GM21737 (cell line): ENCODE measurements at regions not wholly inside any gene's neighbourhood (a gene's known extent, or its start where the extent isn't known, plus 50 kb on each side); places are given as distances from the start of the nearest gene placed in this dataset.

ENCODE experiments used
- ATAC-seq: cut with Tn5 transposase; IDR thresholded peaks from one replicate; pipeline ENCODE4 v1.9.1; 2021; ENCODE audit warnings: mild to moderate bottlenecking, moderate library complexity; ENCODE audit not compliant: unreplicated experiment

DNA sequence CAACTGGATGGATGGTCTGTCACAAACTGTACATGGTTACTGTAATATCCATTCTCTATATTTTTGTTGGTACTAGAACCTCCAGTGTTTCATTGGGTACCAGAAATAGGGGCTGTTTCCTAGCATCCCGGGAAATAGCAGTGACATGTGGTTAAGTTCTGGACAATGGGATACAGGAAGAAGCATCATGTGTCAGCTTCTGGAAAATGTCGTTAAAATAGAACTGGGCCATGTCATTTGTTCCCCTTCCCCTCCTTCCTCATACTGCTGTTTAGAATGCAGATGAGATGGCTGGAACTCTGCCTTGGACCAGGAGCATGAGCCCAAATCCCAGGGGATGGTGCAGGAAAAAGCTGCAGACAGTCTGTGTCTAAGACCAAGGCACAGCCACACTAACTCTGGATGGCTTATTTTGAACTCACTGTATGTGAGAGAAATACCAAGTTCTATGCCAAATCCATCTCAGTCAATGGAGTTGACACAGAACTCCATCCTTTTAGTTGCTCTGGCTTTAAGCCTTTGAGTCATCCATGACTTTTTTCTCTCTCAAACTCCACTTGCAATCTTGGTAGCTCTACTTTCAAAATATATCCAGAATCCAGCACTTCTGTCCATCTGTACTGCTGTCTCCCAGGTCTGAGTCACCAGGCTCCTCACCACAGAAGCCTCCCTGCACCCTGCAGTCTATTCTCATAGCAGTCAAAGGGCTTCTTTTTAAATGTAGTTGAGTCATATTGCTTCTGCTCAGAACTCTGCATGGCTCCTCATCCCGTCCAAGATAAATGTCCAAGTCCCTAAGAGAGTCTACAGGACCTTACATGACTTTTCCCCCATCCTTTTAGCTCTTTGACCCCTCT is 184.2 kb downstream of the NSG2 start:
- ATAC-seq: no peak

DNA sequence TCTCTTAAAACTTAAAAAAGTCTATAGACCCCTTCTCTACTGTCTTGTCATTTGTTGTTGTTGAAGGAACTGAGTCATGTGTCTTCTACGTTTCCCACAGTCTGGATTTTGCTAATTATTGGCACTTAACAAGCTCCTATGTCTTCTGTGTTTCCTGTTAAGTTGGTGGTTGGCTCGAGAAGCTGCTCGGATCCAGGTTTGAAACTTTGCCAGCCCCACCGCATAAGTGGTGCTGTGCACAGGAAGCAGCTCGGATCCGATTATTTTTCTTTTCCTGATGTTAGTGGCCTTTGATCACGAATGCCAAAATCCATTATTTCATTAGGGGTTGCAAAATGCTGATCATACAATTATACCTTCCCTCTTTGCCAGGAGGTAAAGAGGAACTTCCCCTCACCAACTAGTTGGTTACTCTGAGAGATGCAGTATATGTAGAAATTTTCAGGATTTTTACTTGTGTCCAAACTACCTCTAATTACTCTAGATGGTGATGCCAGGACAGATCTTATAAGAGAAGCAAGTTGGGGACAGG is 186.5 kb downstream of the NSG2 start:
- no peak for ATAC-seq

DNA sequence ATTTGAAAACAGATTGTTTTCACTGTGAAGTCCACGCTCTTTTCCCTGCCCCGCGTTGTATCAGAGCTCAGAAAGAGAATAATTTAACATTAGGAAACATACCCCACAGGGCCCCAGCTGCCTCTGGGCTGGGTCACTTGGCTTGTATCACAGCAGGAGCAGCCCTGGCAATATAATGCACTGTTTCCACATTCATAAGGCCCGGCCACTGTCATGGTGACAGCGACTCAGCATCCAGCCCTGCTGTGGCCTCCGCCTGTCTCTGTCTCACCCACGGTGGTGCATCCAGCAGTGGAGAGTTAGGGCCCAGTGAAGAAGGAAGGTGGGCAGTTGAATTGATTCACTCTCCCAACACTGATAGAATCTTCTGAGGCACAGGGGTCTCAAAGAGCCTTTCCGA is 188.9 kb downstream of the NSG2 start:
- ATAC-seq: no peak

DNA sequence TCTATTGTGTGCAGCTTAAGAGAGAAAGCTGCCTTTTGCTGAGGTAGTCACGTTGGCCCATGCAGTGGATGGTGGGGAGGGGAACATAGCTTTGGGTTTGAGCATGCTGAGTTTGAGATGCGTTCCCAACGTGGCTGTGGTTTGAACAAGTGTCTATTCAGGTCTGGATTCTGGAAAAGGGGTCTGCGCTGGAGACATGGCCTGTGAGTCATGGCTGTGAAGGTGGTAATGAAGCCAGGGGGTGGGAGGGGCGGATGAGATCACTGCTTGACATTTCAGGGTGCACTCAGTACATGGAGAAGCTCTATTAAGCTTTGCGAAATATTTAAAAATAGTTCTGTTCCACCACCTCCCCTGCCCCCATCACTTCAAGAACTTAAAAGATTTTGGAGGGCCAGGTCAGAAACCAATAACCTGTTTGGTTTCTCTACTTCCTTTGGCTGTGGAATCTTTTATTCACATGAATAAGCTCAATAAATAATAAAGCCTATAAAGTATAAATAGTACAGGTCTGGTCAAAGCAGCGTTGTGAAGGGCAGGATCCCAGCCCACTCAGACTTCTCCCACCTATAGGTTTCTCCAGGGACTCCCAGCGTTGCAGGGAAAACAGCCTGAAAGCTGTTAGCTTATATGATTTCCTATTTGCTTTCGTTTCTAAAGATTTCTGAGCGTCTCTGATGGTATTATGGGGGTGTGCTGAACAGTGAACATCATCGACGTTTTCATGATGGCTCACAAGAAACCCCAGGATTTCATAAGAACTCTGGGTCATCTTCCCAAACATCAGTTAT is 189.9 kb downstream of the NSG2 start:
- ATAC-seq: no peak

DNA sequence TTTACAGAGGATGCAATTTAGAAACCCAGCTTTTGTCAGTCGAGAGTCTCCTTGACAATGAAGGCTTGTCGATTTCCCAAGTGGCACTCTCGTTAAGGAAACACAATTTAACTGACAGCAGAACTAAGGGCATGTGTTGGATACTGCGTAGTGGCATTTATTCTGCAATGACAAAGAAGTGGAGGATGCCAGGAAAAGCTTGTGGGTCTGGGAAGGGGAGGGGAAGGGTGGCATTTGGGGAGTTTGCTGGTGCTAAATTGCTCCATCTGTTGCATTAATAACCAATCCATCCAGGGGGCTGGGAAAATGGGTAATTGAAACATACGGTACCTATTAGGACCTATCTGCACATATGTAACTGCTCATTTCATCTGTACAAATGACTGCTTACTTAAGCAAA is 190.6 kb downstream of the NSG2 start:
- ATAC-seq: no peak

DNA sequence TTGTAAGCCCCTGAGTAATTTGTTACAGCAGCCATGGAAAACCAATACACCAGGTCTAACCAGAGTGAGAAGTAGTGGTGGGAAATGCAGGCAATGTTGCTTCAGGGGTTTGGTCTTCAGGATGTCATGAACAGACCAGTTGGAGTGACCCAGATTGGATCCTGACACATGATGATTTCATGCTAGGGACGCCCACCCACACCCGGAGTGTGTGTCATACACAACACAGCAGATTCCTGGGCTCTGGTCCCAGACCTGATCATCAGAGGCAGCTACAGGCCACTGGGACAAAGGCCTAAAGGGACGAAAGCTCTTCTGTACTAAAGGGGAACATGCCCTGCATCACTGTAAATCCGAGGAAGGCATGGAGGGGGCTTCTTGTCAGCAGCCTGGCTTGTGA is 194.2 kb downstream of the NSG2 start:
- no peak for ATAC-seq

DNA sequence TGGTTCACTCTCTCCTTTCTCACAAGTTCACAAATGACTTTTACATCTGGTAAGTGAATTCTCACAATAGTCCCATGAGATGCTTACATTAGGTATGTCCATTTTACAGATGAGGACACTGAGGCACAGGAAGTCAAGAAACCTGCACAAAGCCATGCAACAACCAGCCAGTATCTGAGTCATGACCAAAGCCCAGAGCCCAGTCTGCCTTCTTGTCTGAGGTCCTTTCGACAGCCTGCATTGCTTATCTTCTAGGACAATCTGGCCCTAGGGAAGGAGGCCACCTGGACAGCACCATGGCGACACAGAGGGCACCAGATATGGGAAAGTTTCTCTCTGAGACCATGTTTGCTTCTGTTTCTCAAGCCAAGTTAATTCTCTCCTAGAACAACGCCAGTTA is 197.1 kb downstream of the NSG2 start:
- ATAC-seq: no peak

DNA sequence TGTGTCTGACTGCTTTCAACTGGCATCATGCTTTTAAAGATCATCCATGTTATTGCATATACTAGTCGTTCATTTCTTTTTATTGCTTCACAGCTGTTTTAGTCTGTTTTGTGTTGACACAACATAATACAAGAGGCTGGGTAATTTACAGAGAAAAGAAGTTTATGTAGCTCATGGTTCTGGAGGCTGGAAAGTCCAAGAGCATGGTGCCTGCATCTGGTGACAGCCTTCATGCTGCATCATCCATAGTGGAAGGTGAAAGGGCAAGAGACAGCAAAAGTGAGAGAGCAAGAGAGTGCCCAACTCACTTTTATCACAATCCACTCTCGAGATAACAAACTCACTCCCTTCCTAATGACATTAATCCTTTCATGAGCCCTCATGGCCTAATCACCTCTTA is 198.4 kb downstream of the NSG2 start:
- ATAC-seq: no peak

DNA sequence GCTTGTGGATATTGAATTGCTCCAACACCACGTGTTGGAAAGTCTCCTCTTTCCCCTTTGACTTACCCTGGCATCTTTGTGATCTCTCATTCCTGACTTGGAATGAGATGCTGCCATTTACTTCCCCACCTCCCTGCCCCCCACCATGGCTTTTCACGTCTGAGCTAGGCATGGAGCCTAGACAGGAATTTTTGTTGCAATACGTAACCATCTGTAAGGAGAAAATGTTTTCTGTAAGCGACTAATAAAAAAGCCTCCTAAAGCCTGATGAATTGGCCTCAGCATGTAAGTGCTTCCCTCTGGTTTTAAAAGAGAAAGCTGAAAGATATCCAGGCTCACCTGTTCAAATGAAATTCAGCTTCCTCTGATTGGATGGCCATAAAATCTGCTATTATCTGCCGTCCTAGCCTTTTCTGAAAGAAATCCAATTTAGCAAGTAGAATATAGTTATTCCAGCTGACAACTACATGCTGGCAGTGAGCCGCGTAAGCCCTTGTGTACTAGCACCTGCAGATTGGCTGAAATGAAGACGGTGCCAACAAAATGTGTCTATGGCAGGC is 200.1 kb downstream of the NSG2 start:
- ATAC-seq: no peak

DNA sequence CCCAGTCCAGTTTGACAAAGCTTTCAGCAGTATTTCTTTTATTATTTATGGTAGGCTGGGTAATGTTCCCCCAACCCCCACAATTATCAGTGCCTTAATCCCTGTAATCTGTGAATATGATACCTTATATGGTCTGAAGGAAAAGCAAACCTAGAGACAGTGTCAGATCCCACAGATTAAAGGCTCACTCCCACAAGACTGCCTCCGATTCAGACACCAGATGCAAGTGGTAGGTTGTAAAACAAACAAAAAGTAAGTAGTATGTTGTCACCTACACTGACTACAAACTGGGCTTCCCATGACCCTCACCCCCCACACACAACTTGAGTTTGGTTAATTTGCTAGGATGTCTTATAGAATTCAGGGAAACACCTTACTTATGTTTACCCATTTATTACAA is 201.2 kb downstream of the NSG2 start:
- ATAC-seq: no peak

DNA sequence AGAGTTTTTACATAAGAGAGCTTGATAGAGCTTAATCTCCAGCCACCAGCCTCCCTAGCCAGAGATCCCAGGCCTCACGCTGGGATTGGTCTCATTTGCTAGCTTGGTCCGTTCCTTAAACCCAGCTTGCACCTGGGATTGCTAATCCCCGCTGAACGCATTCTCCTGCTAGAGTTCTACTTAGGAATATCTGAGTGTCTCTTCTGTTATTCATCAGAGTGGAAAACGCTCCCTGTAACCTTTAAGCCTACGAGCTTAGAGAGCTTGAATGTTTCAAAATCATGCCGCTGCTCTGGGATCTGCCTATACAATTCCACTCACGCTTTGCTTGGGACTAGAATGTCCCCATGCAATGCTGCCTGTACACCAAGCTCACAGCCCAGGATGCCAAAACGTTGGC is 201.8 kb downstream of the NSG2 start:
- no peak for ATAC-seq

DNA sequence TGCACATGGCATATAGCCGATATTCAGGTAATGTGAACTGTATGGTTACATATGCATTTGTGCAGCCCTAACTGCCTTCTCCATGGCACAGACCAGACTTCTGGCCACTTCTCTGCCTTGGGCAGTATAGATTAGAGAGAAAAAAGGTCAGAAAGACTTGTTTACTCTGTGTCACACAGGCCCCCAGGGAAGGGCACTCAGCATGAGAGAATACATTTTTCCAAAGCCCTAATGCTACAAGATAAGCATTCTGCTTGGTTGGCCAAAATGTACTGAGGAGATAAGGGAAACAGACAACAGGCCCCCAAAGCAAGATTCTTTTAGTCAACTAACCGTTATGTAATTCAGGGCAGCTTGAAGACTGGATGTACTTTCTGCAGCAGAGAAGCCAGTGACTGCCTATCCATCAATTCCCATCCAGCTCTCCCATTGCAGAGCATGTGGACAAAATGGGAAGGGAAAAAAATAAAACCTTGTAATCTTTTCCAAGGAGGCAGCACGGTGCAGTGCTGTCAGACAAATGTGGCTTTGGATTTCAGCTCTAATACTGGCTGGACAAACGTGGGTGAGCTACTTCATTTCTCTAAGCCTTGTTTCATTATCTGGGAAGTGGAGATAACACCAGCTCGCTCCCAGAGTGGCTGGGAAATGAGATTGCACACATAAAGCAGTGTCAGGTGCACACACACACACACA is 205.9 kb downstream of the NSG2 start:
- no peak for ATAC-seq

DNA sequence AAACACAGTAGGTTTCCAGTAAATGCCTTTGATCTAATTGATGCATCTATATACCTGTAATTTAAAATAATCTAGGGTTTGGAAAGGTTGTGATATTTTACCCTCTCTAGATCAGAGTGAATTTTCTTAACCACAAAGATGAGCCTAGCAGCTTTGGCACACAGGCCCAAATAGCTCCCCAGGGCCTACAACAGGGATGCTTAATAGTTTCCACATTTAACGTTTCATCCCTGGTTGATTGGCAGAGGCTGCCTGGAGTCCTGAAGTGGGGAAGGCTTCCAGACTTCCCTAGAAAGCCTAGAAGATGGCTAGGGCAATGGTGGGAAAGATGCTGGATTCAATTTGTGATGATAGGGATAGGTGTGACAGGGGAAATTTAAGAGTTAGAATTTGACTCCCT is 206.6 kb downstream of the NSG2 start:
- no peak for ATAC-seq

DNA sequence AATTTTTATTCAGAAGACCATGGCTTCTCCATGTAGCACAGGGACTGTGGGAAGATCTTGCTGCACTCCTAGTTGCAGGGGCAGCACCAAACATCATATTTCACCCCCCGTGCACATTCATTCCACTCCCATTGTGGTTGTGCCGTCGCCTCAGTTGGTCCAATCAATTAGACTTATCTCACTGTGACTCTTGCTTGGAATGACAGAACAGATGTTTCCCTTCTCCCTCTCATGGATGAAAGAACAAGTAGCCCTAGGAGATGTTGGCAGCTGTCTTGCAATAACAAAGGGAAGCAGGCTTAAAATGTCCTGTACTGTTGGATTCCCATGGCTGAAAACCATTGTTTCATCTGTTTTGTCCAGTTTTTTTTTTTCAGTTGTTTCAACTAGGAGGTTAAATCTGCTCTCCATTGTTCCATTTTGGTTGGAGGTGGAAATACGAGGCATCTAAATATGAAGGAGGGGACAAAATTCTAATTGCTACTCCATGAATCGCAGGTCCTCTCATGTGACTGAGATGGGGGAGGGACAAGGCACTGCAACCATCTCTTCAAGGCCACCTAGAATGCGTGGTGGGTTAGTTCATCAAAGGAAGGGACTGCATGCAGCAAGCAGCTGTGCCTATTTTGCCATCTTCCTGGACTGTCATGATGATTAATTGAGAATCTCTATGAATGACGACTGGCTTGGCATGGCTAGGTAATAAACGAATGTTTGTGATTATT is 214.4 kb downstream of the NSG2 start:
- no peak for ATAC-seq

DNA sequence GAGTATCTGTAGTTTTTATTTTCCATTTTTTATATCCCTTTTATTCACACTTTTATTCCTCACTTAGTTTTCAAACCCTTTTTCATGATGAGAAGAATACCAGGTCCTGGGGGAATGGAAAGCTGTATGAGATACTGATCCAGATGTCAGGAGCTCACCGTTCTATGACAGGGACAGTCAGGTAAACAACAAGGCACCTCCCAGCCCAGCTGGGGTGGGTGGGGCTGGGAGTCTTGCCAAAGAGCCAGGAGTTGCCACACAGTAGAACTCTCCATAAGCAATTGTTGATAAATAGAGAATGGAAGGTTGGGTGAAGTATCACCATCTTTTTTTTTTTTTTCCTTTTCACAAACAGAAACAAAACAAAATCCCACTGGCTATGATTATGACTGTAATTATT is 225.8 kb downstream of the NSG2 start:
- no peak for ATAC-seq

DNA sequence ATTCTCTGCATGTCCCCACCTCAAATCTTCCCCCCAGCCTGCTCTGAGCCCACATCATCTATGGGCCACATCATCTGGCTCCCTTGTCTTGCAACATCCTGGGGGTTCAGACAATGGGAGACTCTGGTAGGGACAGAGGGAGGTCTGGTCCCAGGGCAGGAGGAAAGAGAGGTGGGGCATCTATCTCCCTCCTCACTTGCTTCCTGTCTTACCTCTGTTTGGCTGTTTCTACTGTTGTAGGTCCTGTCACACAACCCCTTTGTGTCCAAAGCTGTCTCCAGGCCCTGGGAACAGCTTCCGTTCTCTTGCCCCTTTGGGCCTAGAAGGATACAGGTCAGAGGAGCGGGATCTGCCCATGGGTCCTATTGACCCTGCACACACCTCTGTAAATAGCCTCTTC is 227.2 kb downstream of the NSG2 start:
- no peak for ATAC-seq

DNA sequence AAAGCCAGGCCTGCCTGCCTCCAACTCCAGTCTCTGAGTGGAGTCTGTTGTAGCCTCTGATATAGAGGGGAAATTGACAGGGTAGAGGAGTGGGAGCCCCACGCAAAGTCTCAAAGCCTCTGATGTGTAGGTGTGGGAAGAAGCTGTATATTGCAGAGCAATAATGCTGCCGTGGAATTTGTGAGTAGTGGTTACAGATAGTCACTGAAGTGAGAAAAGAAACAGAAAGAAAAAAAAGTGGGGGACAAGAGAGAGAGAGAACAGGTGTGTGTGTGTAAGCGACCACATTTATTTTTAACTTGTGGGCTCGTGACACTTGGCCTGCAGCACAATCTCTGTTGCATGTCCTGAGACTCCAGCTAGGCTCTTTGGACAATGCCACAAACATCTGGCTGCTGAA is 227.8 kb downstream of the NSG2 start:
- peak; percentile 89 for ATAC-seq

DNA sequence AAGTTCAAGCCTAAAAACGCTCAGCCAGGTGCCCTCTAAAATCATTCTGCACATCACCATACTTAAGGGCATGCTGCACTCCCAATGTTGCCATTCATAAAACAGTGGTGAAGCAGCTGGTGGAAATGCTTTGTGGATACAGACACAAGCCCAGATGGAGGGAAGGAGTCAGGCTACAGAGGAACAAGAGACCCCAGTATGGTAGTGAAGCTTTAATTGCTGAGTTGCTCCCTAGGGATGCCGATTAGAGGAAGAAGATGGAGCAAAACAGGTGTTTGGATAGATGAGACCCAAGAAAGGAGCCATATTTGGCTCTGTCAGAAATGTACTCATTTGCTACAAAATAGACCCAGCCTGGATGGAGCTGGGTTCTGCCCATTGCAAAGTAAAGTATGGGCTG is 230.5 kb downstream of the NSG2 start:
- no peak for ATAC-seq

DNA sequence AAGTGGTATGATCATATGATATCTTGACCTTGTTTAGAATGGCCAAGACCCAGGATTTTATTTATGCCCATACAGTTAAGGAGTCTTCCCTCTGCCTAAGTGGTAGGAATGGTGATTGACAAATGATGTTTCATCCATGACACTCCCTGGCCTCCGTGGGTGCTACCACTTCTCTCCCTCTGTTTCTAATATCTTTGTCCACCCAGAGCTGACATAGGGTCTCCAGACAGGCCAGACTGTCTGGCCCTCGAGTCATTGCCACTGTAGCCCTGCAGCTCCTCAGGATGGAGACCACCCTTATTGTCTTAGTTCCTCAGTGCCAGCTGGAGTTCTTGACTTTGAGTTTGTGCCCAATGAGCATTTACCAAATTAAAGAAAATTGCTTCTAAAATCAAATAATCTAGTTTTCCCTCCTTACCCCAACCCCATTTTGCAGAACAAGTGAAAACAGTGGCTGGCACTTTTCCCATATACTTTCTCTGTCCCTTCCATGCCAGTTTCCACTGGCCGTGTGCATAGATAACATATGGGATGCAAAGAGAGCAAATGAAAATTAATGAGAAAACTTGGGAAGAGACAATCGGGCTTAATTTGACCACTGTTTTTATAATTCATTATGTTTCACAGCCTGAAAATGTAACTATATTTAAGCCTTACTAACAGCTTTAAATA is 235.7 kb downstream of the NSG2 start:
- ATAC-seq: no peak

DNA sequence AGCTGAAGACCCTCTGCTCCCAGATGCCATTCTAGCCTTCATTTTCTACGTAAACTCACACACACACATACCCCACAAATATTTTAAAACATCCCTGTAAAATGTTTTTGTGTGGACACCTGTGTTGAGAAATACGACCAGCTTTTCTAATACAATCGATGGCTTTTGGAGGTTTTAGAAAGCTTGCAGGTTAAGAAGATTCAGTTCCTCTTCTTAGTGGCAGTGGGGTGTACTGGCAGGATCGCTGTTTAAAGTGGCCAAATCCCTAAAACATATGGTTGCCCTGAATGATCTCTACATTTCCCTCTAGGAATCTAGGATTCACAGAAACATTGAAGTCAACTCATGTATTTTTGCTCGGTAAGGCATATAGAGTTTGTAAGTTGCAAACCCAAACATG is 236.3 kb downstream of the NSG2 start:
- no peak for ATAC-seq
